Hematopoietic multipotent progenitor cell treated with erythropoietin and hydrocortisone succinate and interleukin-3 and kit ligand, for 8 days (in vitro differentiated cells): ENCODE measurements at regions not wholly inside any gene's neighbourhood (a gene's known extent, or its start where the extent isn't known, plus 50 kb on each side); places are given as distances from the start of the nearest gene placed in this dataset.

Experiments
- DNase-seq: peaks from one replicate; pipeline ENCODE4 v3.0.0-alpha.2; 2015

GRCh38 chr4:32985256-32985655 is 2265.1 kb downstream of the PCDH7 start:
- no peak for DNase-seq

- DNase-seq, result no peak
Observed at GRCh38 chr4:32986236-32986635, 2266.1 kb downstream of the PCDH7 start.

- no peak for DNase-seq
Observed at GRCh38 chr4:32987111-32987510, 2266.9 kb downstream of the PCDH7 start.

GRCh38 chr4:32988165-32988811 is 2268.1 kb downstream of the PCDH7 start:
- no peak for DNase-seq

- no peak for DNase-seq
Observed at GRCh38 chr4:32991663-32992062, 2271.5 kb downstream of the PCDH7 start.

- no peak for DNase-seq
Observed at GRCh38 chr4:32994981-32995881, 2275.1 kb downstream of the PCDH7 start.

DNA sequence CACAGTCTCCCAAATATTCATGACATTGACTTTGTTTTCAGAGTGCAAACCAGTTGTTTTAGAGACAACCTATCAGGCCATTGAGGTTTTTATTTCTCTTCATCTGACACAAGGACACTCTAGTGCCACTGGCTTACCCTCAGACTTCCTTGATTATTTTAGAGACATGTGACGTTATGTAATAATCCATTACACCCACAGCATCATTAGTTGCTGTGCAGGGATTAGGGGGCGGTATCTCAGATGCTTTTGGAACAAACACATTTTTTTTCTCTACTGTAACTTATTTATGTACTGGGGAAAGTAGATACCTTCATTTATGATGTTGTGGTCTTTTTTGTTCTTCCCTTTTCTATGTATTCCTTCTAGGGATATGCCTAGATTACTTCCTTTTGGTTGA is 2293.1 kb downstream of the PCDH7 start:
- DNase-seq, result no peak

- no peak for DNase-seq
Observed at GRCh38 chr4:33025236-33025635, 2305.1 kb downstream of the PCDH7 start.

DNA sequence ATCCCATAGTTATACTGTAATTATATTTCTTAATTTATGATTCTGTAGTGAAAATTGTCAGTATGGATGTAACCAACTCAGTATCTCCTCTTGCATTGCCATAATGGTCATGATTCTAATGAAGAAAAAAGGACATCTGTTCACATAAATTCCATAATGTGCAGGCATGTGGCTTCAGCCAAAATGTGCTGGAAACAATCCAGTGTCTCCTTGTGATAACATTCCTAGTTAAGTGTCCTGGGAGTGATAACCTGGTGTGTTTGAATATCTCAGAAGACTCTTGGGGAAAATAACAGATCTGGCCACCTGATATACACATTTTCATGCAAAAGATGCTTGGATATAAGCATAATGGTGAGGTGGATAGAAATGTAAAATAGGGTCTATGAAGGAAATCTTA is 2309.8 kb downstream of the PCDH7 start:
- no peak for DNase-seq

- DNase-seq, result no peak
Observed at GRCh38 chr4:33031328-33031727, 2311.2 kb downstream of the PCDH7 start.

GRCh38 chr4:33037464-33037863 is 2317.3 kb downstream of the PCDH7 start:
- DNase-seq, result no peak

GRCh38 chr4:33045334-33045733 is 2325.2 kb downstream of the PCDH7 start:
- DNase-seq, result no peak

GRCh38 chr4:33052241-33052640 is 2332.1 kb downstream of the PCDH7 start:
- DNase-seq, result no peak

DNA sequence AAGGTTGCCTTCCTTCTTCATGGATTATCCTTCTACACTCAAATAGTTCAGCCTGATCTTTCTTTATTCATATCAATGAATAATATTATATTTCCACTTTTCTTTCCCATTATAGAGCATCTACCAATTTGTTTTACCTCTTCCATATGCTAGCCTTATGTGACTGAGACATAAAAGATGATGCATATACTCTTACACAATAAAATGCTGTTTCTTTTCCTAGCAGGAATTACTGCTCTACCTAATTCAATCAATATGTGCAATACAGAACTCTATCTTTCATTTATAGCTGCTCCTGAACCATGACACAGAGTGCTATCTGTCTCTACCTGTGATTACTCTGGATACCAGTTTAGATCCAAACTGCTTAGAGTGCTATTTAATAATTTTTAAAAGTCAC is 2334.0 kb downstream of the PCDH7 start:
- DNase-seq, result no peak

DNA sequence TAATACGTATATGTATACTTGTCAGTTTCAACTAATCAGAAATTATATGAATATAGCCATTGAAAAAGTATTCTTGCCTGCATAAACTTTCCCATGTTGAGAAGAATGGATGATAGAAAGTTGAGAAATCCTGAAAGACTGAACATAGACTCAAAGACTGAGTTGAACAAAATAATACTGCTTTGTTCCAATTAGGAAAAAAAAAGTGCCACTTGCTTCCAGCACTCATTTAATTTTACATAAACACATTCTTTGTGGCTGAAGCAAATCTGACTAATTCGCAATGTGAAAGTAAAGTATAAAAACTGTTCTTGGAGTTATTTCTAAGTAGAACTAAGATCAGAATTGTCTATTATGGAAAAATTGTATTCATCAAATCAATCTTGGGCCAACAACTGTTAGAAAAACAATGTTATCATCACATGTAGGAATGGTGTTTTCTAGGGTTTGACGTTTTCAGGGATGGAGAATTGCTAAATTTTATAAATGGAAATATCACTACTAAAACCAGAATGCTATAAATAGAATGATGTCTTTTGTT is 2334.6 kb downstream of the PCDH7 start:
- no peak for DNase-seq

- no peak for DNase-seq
Observed at GRCh38 chr4:33057736-33058135, 2337.6 kb downstream of the PCDH7 start.

DNA sequence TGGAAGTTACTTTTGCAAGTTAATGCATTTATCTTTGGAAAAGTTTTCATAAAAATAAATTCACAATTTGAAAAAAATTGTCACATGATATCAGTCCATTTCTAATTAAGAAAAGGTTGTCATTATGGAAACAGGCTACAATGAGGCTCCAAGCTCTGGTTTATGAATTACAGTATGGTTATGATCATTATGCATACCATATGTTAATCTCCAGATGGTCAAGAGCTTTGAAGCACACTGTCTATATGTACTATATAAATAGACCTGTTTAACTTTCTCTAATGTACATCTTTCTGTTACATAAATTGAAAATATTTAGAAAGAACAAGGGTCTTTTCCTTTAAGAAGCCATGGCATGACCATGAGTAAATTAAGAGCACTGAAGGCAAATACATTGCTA is 2338.8 kb downstream of the PCDH7 start:
- no peak for DNase-seq

DNA sequence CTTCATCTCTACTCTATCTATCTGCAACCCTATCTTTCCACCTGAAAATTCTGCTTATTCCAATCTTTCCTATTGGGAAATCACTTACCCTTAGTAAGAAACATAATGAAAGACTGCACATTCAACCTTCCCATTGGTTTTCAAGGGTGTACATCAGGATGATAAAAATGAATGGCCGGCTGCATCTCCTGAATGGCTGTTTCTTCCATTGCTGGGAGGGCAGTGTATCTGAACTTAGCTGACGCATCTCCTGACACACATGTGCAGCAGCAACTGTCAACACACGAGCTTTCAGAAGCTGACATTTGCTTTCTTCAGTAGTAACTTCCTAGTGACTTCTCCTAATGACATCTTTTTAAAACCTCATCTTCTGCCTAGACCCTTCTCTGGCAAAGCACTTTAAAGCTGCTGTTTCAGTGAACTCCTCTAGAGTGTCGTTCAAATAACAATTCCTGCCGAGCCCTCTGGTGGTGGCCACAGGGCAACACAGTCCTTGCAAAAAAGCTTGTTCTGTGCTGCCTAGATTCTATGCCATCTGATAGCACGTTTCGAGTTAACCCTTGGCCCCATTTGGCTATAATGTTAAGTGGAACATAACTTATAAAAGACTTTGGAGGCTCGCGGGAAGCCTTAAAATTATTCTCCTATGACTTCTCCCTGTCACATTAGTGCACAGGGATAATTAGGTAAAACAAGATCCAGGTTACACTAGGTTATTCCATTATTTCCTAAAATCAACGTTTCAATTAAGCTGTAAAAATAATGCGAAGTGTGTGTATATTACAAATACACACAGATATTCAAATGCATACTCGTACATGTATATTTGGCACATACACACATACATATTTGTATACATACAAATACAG is 2340.7 kb downstream of the PCDH7 start:
- peak; percentile 28 for DNase-seq

GRCh38 chr4:33061727-33062126 is 2341.6 kb downstream of the PCDH7 start:
- DNase-seq, result no peak

DNA sequence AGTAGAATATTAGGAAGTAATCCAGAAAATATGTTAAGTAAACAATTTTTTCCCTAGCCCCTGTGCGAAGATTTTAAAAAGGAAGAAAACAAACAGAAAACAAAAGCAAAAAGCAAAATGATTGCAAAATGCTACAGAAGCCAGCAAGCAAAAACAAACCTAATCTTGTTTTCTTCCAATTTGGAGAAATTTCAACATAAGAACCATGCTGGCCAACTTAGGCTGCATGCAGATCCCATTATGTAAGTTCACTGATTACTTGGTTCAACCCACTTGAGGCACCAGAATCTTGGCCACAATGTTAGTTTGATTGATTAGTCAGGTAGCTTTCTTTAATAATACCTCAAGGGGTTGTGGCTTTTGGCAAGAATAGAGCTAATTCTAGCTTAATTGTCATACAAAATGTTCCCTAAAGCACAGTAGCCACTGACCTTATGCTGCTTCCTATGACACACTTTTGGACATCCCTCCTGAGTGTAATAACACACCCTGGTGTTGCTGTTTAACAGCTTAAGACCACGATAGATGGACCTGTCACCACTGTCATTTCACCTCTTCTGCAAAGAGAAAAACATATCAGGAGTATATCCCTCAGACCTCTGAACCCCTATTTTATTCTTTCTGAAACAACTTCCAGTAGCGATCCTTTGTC is 2342.1 kb downstream of the PCDH7 start:
- DNase-seq, result no peak

DNA sequence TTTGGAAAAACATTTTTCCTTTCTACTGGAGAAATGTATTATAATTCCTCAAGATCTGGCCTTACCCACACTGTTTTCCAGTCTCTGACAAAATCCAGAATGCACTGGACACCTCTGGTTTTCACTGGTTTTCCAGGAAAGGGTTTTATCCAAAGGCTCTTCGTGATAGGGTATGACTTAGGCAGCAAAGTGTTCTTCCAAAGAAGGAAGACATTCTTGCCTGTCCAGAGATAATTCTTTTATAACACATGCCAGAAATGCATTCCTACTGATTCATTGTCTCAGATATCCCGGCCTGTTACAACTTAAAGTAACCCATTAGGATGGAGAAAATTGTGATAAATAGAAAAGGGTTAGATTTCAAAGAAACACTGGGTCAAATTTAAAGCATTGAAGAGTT is 2343.1 kb downstream of the PCDH7 start:
- no peak for DNase-seq

- no peak for DNase-seq
Observed at GRCh38 chr4:33064238-33064637, 2344.1 kb downstream of the PCDH7 start.

- DNase-seq, result no peak
Observed at GRCh38 chr4:33065749-33066148, 2345.6 kb downstream of the PCDH7 start.
